HL-60/S4 treated with retinoic acid at 250 ng/mL for 4 days and 3 days (cell line): ENCODE measurements at regions not wholly inside any gene's neighbourhood (a gene's known extent, or its start where the extent isn't known, plus 50 kb on each side); places are given as distances from the start of the nearest gene placed in this dataset.

Experiments
- in situ Hi-C: fragments of 300-500 bp; cut with MboI; formaldehyde crosslinking; loops from 2 replicates; pipeline ENCODE4 v1.7.0; 2022; ENCODE audit warnings: low sequenced_read_pairs

DNA sequence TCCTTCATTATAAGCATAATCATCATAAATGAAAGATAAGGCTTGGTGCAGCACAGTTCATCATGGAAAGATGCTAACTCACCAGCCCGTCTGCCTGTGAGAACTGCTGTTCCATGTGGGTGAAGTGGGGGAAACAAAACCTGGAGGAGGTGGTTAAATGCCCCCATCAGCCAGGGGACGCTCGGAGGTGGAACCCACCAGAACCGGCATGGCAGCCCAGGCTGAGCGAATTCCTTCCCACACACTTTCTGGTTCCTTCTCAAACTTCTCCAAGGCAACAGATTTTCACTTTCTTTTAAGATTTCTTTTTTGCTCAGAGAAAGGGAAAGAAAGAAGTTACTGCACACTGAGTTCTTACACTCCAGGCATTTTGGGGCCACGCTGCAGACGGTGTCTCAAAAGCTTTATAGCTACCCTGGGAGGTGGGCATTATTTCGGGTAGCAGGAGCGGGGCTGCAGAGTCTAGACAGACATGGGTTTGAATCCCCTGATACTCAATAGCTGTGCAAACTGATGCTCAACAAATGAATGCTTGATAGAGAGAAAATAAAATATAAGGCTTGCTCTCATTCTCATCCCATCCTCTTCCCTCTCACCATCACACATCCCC lies 190.7 kb downstream of the BCL11B start:
- in situ Hi-C loops = no loop called here

DNA sequence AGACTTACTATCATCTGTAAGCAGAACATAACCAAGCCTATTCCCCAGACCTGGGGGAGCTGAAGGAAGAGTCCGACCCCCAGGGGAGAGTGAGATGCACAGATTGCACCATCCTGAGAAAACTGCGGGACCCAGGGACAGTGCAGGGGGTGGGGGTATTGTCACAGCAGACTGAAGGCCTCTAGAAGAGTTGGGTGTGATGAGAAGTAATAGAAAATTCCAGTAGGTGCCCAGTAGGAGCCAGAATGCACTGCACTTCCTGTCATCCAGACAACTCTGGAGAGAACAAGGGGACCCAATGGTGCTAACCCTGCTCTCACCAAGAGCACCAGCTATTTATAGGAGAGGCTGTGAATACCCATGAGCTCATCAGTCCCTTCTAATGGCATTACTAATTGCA lies 190.1 kb downstream of the BCL11B start:
- in situ Hi-C loops = no loop called here

DNA sequence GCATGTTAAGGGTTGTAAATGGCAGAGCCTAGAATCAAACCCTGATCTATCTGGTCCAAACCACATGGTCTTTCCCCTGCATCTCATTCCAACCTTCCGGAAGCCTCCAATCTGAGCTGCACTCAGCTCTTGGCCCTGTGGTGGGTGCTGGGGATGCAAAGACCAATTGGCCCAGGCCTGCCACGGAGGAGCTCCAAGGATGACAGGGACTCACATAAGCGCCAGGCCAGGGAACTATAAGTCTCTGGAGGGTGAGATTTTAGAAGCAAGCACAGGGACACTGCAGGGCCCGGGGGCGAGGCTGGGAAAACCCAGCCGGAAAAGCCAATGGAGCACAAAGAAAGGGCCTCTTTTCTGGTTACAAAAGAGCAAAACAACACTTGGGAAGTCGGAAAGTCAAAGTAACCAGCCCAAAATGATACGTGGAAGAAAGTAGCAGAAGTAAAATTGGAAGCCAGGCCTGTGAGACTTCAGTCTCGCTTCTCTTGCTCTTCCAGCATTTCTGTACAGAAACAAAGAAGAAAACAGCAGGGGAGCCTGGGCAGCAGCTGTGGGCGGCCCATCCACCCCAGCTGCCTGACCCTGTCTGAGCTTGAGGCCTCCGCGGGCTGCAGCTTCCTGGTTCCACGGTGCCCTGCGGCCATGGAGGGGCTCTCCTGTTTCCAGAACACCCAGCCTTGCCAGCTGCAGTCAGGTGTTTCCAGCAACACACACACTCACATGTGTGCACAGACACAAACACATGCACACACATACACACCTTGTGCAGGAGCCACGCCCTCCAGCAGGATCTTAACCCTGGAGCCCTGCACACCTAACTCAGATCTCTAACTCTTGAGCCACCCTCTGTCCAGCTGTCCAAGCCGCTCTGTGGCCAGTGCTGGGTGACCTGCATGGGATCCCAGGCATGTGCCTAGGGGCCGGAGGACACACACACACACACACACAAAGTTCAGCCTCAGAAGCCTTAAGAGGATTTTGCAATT lies 178.2 kb downstream of the BCL11B start:
- in situ Hi-C loops = no loop called here

DNA sequence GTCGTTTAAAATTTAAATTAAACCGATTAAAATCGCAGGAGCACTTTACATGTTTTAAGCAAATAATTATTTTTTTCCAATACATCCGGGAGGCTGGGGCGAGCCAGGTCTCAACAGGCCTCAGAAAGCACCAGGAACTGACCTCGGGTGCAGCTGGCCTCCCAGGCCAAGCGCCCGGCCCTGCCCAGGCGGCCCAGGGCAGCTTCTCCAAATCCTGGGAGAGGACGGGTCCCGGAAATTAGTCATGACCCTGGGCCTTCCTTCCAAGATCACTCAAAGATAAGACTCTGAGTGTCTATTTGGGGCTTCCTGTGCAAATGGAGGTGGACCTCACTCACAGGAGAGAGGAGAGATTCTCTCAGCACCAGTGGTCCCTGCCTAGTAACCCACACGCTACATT lies 177.1 kb downstream of the BCL11B start:
- in situ Hi-C loops = no loop called here

DNA sequence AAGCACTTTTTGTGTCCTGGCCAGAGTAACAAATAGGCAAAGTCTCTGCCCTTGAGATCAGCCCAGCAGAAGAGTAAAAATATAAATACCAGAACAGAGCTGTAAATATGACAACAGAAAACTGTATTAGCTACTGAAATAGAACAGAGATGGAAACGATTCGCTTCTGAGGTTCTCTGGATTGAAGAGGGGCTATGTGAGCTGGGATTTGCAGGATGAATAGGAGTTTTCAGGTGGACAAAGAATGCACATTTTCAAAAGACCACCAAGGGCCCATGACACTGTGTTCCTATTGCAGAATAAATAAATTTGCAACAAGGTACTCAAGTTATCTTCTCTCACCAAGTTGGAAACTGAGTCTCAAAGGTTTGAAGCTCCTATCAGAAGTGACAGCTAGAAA lies 176.6 kb downstream of the BCL11B start:
- in situ Hi-C loops = no loop called here

DNA sequence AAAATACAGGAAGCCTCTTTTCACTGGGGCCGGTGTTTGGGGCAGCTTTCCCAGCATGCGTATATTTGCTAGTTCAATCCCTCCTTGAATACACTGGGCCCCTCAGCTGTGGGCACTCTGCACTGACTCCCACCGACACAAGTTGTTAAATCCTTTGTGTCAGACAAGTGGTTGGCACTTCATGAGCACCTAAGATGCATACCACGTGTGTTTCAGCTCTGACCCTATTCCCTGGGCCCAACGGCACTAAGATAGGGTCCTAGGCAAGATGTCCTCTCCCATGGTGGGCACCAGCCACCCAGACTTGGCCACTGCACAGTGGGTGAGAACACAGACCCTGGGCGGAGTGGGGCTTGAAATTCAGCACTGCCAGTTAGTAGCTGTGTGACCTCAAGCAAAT lies 173.8 kb downstream of the BCL11B start:
- in situ Hi-C loops = no loop called here

DNA sequence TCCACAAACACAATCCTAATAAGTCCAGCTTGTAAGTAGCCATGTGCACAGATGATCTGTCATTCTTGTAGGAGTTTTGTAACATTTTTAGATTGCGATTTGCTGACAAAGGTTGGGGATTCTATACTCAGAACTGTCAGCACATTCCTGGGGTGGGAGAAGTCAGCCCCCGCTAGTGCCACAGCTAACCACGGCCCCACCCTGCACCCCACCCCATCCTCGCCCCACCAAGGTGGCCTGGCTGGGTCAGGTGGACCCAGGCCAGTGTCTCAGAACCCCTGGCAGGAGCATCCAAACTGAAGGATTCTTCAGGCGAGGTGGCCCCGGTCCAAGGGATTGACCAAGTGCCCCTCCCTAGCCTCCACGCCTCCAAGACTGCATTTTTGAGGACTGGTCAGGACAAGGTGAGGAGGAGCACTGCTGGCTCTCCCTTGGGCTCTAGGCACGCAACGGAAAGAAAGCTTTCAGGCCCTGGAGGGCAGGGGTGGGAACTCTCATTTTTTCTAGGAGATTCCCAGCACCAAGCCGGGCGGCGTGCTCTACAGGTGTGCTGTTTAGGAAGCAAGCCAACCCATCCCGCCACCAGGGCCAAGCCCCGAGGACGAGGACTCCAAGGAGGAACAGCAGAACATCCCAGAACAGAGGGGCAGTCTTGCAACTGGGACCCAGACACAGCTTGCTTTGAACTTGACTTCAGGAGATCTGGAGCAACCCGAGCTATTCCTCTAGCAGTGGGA lies 172.8 kb downstream of the BCL11B start:
- in situ Hi-C loops = no loop called here

DNA sequence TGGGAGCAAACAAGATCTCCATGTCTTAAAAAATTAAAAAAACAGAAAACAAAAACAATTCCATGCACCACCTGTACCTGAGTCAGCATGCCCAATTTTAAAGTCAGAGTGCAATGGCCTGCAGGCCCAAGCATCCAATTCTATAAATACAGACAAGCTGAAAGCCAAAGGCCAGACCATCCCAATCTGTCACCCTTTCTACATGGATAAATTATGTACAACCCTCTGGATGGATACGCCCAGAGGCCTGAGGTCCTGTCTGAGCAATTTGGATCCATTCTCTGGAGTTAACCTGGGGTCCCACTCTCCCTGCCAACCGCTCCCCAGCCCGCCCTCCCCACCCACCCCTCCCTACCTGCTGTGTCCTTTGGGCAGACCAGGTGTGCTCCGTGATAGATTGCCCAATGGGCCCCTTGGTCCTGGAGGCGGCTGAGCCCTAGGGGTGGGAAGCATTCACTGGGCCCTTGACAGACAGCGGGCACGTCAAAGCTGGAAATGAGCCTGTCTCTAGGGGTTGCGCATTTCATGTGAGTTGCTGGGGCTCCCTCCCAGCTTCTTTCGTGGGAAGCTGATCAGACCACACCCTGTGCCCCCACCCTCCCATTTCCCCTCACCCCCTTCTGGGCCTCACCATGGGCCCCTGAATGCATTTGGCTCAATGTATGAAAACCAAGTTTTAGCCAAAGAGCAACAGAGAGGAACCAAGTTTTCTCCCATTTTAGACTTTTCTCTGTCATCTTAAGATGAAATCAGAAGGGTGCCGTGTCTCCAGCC lies 171.3 kb downstream of the BCL11B start:
- in situ Hi-C loops = no loop called here

DNA sequence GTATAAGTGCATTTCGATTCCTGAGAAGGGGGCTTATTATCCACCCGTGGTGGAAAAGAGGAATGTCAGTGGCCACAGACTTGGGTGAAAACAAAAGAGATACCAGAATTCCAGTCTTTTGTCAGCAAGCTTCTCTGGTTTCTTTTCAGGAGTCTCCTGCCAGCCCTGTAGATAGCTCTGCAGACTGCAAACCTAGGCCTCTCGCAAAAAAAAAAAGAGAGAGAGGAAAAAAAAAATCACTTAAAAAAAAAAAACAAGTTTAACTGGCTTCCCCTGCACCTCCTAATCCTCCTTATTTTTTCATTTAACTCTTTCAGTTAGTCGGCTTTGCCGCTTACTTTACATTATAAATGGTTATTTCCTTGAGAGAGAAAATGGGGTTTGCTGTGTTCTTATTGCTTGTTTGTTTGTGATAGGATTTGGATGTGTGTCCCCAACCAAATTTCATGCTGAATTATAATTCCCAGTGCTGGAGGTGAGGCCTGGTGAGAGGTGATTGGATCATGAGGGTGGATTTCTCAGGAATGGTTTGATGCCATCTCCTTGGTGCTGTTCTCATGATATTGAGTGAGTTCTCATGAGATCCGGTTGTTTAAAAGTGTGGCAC lies 170.0 kb downstream of the BCL11B start:
- in situ Hi-C loops = no loop called here

DNA sequence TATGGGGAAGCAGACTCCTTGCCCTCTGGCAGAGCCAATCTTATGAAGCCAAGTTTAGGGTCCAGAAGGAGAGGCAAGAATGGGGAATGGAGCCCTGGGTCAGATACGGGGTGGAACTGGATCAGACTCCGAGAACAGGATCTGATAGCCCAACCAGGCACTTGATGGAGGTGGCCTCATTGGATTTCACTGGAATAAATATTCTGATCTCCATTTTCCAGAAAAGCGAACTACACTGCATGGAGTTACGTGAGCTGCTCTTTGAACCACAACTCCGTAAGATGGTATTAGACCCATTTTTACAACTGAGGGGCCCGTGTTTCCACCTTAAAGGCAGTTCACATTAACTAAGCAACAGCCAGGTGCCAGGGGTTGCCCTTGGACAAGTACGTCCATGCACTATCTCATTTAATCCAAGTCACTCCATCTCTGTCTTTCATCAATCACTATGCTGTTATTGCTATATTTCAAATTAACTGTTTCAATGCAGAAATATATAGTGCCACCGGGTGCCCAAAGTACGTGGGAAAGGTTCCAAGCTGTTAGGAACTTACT lies 155.2 kb downstream of the BCL11B start:
- in situ Hi-C loops = no loop called here

DNA sequence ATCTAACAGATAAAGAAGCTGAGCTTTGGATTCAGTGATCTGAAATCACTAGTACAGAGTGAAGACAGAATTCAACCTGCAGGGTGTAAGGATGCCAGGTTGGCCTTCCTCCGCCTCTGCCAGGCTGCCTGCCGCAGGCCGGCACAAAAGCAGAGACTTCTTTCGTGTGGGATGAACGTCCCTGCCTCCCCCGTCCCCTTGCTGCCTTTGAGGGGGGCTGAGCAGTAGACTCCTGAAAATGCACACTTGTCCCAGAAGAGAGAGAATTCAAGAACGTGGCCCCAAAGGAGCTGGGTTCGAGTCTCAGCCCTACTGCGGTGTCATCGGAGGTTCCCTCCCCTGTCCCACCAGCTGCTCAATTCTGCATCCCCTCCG lies 154.3 kb downstream of the BCL11B start:
- in situ Hi-C loops = no loop called here

DNA sequence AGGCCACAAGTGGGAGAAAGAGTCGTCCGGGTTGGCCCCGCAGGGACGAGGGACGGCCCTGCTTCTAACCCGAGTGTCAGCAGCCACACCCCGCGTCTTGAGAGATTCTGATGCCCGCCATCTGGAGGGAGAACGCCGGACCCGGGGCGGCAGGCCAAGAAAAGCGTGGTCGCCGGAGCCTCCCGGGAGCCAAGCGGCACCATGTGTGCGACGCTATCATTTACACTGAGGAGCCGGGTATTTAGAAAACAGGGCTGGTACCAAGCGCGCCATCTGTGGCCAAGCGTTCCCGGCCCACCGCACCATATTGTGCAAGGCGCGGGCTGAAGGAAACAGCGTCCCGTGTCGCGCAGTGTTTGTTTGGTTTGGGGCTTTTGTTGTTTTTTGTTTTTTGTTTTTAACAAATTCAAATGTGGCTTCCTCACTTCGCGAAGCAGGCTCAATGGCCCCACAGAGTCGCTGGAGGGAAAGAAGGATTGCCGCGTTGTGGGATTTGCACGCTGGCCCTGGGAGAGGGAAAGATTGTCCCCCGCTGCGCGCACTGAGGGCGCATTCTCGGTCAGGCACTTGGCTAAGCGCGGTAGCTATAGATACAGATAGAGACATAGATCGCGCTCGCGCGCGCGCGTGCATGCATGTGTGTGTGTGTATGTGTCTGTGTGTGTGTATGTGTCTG lies 153.8 kb downstream of the BCL11B start:
- in situ Hi-C loops = no loop called here

DNA sequence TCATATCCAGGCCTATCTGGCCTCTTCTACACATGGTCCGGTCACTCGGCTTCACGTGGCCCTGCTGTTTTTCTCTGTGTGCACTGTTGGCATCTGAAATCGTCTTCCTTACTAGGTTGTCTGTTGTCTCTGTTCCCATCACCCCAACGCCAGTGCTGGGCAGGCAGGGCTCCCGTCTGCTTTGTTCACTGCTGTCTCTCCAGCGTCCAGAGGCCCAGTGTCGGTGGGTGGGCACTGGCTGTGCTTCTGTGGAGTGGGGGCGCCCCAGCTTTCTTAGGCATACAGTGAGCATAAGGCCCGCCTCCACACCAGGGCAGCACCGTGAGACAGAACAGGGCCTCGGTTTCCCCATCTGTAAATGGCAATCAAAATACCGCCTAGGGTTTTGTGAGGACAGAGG lies 153.1 kb downstream of the BCL11B start:
- in situ Hi-C loops = no loop called here
